GM23248 (cell line): ENCODE measurements at regions not wholly inside any gene's neighbourhood (a gene's known extent, or its start where the extent isn't known, plus 50 kb on each side); places are given as distances from the start of the nearest gene placed in this dataset.
"Not testable (repeated sequence)": the region's sequence is repeated elsewhere in the genome, so short reads cannot be mapped to it uniquely, and the experiment has no call there.

Source experiments
- DNase-seq: peaks from one replicate; pipeline ENCODE4 v3.0.0-alpha.2; 2015
- H2AFZ ChIP-seq: fragments of 200-600 bp; sonication (generic); 2 replicates; pipeline ENCODE4 v1.6.1; 2016; ENCODE audit warnings: antibody characterized with exemption
- H3F3A ChIP-seq: fragments of 200-600 bp; sonication (generic); 2 replicates; pipeline ENCODE4 v1.6.1; 2016; ENCODE audit warnings: mild to moderate bottlenecking, antibody characterized with exemption, mixed run types; ENCODE audit not compliant: insufficient read depth
- H3K27ac ChIP-seq: fragments of 200-600 bp; sonication (generic); 2 replicates; pipeline ENCODE4 v1.5.1; 2016; ENCODE audit warnings: mild to moderate bottlenecking
- H3K27me3 ChIP-seq: fragments of 200-600 bp; sonication (generic); replicated peaks from 2 replicates; pipeline ENCODE4 v1.6.1; 2016; ENCODE audit warnings: mild to moderate bottlenecking; ENCODE audit not compliant: insufficient read depth
- H3K36me3 ChIP-seq: fragments of 200-600 bp; sonication (generic); 2 replicates; pipeline ENCODE4 v1.6.1; 2016; ENCODE audit warnings: low read depth, mild to moderate bottlenecking
- H3K4me1 ChIP-seq: fragments of 200-600 bp; sonication (generic); 2 replicates; pipeline ENCODE4 v1.6.1; 2016; ENCODE audit warnings: mild to moderate bottlenecking; ENCODE audit not compliant: insufficient read depth
- H3K4me2 ChIP-seq: fragments of 200-600 bp; sonication (generic); one replicate; pipeline ENCODE4 v1.6.1; 2016; ENCODE audit warnings: mild to moderate bottlenecking; ENCODE audit not compliant: unreplicated experiment
- H3K4me3 ChIP-seq: fragments of 200-600 bp; sonication (generic); 2 replicates; pipeline ENCODE4 v1.5.1; 2016; ENCODE audit warnings: mild to moderate bottlenecking
- H3K79me2 ChIP-seq: fragments of 200-600 bp; sonication (generic); 2 replicates; pipeline ENCODE4 v1.6.1; 2016; ENCODE audit warnings: mild to moderate bottlenecking; ENCODE audit not compliant: insufficient read depth
- H3K9ac ChIP-seq: fragments of 200-600 bp; sonication (generic); 2 replicates; pipeline ENCODE4 v1.6.1; 2016; ENCODE audit warnings: mild to moderate bottlenecking
- H3K9me2 ChIP-seq: fragments of 200-600 bp; sonication (generic); 2 replicates; pipeline ENCODE4 v1.6.1; 2016; ENCODE audit warnings: mixed run types, mild to moderate bottlenecking, moderate library complexity; ENCODE audit not compliant: insufficient read depth
- H3K9me3 ChIP-seq: fragments of 200-600 bp; sonication (generic); one replicate; pipeline ENCODE4 v1.6.1; 2017; ENCODE audit warnings: low read depth
- H4K20me1 ChIP-seq: fragments of 200-600 bp; sonication (generic); 2 replicates; pipeline ENCODE4 v1.6.0; 2016; ENCODE audit not compliant: insufficient read depth
- EZH2 ChIP-seq: fragments of 200-600 bp; sonication (generic); IDR thresholded peaks from 2 replicates; pipeline ENCODE4 v1.6.1; 2018; ENCODE audit warnings: antibody characterized with exemption, mild to moderate bottlenecking; ENCODE audit not compliant: insufficient read depth, poor library complexity, severe bottlenecking
- EZH2phosphoT487 ChIP-seq: fragments of 200-600 bp; sonication (generic); IDR thresholded peaks from 2 replicates; pipeline ENCODE4 v1.6.1; 2018; ENCODE audit warnings: antibody characterized with exemption, moderate library complexity, mild to moderate bottlenecking, low read depth; ENCODE audit not compliant: insufficient read depth
- WGBS, 2 experiments: methylation state at CpG; one replicate each; pipeline ENCODE4 v1.1.6; 2015 to 2017; ENCODE audit warnings: low lambda C conversion rate in 2 of 2, low coverage in 1 of 2; ENCODE audit errors: missing lambda C conversion rate in 2 of 2; 5-methylcytosine and 5-hydroxymethylcytosine counted together
- in situ Hi-C: fragments of 300-500 bp; cut with MboI; formaldehyde crosslinking; loops from 2 replicates; pipeline ENCODE4 v1.15.0; 2020

DNA sequence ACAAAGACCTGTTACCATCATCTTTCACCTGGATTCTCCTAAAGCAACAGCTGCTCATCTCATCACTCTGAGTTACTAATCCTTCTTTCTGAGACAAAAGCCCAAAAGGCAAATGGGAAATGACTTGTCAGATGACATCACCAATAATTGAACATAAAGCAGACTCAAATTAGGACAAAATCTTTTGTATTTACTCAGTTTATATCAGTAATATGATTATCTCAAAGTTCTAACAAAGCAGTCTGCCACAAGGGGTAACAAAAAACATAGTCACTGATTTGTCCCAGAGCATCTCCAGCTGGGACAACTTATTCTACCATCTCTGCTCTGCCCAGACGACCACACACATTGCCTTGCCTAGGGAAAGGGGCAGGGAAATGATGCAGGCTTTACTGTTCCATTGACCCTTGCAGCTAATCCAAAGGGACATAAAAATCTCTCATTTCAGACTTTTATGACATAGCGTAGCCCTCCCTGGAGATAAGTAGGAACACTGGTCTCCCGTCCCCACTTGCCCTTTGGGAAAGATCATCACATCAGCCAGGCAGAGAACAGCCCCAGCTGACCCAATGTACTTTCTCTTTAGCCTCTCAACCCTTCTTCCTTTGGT lies 249.5 kb upstream of the PTGER4 start:
- H4K20me1 ChIP-seq: no peaks in the 10 kb centered on the region
- H3K4me3 ChIP-seq: no peak overlapping the region
- H3K9me2 ChIP-seq: no peaks in the 10 kb centered on the region
- no peaks in the 10 kb centered on the region for H3K4me1 ChIP-seq
- TF ChIP-seq EZH2phosphoT487 (no peak), EZH2 (no peak)
- no peaks in the 10 kb centered on the region for H3K36me3 ChIP-seq
- H3F3A ChIP-seq: no peaks in the 10 kb centered on the region
- in situ Hi-C loops: no loop called here
- H3K9me3 ChIP-seq: no peaks in the 10 kb centered on the region
- no peaks in the 10 kb centered on the region; the same call in 1 of the 2 replicates for H3K27me3 ChIP-seq
- no peak overlapping the region for H3K4me2 ChIP-seq
- 76 to 82% methylated on average over 3 of the region's 3 CpGs for WGBS, 2 experiments
- no peak for DNase-seq
- no peak overlapping the region for H2AFZ ChIP-seq
- no peak overlapping the region for H3K27ac ChIP-seq
- no peak overlapping the region for H3K9ac ChIP-seq
- no peaks in the 10 kb centered on the region for H3K79me2 ChIP-seq

DNA sequence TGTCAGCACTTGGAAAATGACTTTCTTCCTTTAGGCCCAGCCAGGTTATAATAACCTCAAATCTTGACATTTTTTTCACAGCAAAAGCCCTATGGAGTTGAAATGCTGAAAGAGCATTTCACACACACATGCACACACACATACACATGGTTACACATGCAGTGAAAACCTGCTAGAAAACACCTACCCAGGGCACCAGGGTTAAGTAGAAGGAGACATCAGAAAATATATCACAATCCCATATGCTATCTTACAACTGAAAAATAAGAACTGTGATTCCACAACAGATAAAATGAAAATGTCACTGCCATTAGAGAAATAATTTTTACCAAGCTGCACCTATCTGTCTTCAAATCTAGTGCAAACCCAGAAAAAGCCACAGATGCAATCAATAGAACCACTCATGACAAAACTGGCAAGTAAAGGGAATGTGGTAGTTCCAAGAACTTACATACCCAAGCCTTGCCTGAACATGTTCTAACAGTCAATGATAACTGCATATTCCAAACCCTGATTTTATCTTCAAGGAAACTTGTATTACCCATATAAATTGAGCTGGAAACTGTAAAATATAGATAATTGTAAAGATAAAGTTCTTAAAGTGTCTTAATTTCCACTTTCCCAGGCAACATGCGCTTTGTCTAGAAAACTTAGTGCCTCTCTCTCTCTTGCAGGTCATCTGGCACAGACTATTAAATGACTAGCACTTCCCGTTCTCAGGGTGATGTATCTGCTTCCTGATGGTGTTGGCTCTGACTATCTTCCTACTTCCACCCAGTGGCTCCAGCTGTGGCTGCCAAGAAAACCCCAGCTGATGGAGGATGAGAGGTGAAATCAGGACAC lies 250.2 kb upstream of the PTGER4 start:
- DNase-seq: peak; percentile 27
- in situ Hi-C loops: no loop called here
- Histone ChIP-seq H3K4me2 (no peak overlapping the region), H3K9me2 (no peaks in the 10 kb centered on the region), H2AFZ (no peak overlapping the region), H3K4me1 (no peaks in the 10 kb centered on the region), H3K27me3 (no peaks in the 10 kb centered on the region; the same call in 1 of the 2 replicates), H3K4me3 (no peak overlapping the region), H3K36me3 (no peaks in the 10 kb centered on the region), H3K9me3 (no peaks in the 10 kb centered on the region), H3K79me2 (no peaks in the 10 kb centered on the region), H3K9ac (no peak overlapping the region), H3F3A (no peaks in the 10 kb centered on the region), H3K27ac (no peak overlapping the region), H4K20me1 (no peaks in the 10 kb centered on the region)
- WGBS, 2 experiments: 57 to 63% methylated on average over 2 of the region's 2 CpGs
- TF ChIP-seq EZH2phosphoT487: no peak
- no peak for TF ChIP-seq EZH2

- no peak overlapping the region for H2AFZ ChIP-seq
- H3K4me1 ChIP-seq: no peaks in the 10 kb centered on the region
- 84% methylated on average over 4 of the region's 4 CpGs for WGBS, 2 experiments
- in situ Hi-C loops: no loop called here
- no peaks in the 10 kb centered on the region for H3F3A ChIP-seq
- TF ChIP-seq EZH2phosphoT487: no peak
- no peak for TF ChIP-seq EZH2
- DNase-seq: no peak
- H4K20me1 ChIP-seq: no peaks in the 10 kb centered on the region
- H3K27me3 ChIP-seq: no peaks in the 10 kb centered on the region; the same call in 1 of the 2 replicates
- no peak overlapping the region for H3K27ac ChIP-seq
- H3K4me2 ChIP-seq: no peak overlapping the region
- H3K36me3 ChIP-seq: no peaks in the 10 kb centered on the region
- no peak overlapping the region for H3K4me3 ChIP-seq
- no peak overlapping the region for H3K9ac ChIP-seq
- no peaks in the 10 kb centered on the region for H3K9me3 ChIP-seq
- no peaks in the 10 kb centered on the region for H3K9me2 ChIP-seq
- H3K79me2 ChIP-seq: no peaks in the 10 kb centered on the region
Observed at GRCh38 chr5:40428815-40429214, 250.9 kb upstream of the PTGER4 start.

DNA sequence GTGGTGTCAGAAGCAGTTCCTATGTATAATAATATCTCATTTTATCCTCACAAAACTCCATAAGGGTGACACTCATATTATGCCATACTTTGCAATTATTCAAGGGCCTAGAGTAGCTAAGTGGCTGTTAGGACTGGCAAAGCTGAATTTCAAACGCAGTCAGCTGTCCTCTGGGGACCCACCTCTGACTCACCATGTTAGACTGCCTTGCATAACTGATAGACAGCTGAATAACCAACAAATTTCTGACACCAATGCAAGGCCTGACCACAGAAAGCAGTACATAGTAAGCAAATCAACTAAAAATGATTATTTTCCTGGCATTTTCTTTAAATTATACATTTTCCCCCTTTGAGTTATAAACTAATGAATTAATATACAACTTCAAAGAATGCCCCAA lies 251.6 kb upstream of the PTGER4 start:
- no peak for TF ChIP-seq EZH2phosphoT487
- no peak for TF ChIP-seq EZH2

DNA sequence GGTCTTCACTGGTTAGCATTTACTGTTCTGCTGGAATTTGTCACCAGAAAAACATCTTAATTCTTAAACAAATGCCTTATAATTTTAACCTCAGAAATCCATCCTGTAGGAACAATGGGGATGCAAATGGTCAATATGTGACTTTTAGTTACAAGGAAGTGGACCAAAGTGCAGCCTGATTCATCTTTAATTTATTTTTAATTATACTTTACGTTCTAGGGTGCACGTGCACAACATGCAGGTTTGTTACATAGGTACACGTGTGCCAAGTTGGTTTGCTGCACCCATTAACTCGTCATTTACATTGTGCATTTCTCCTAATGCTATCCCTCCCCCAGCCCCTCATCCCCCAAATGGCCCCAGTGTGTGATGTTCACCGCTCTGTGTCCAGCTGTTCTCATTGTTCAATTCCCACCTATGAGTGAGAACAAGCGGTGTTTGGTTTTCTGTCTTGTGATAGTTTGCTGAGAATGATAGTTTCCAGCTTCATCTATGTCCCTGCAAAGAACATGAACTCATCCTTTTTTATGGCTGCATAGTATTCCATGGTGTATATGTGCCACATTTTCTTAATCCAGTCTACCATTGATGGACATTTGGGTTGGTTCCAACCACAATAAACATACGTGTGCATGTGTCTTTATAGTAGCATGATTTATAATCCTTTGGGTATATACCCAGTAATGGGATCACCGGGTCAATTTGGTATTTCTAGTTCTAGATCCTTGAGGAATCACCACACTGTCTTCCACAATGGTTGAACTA lies 262.5 kb upstream of the PTGER4 start:
- H3K9me3 ChIP-seq, H3K4me3 ChIP-seq, DNase-seq, H3K36me3 ChIP-seq, H3F3A ChIP-seq, in situ Hi-C loops, H3K9ac ChIP-seq, H2AFZ ChIP-seq, H3K79me2 ChIP-seq, H4K20me1 ChIP-seq, H3K27me3 ChIP-seq, H3K4me1 ChIP-seq, H3K9me2 ChIP-seq, H3K27ac ChIP-seq, H3K4me2 ChIP-seq: not testable (repeated sequence)
- 71 to 72% methylated on average over 8 of the region's 8 CpGs for WGBS, 2 experiments

More for the DNA sequence above, 251.6 kb upstream of the PTGER4 start:
- Histone ChIP-seq H3K9me2 (no peaks in the 10 kb centered on the region), H3K9ac (no peak overlapping the region), H3K4me1 (no peaks in the 10 kb centered on the region), H3F3A (no peaks in the 10 kb centered on the region), H3K27me3 (no peaks in the 10 kb centered on the region; the same call in 1 of the 2 replicates), H4K20me1 (no peaks in the 10 kb centered on the region), H3K27ac (no peak overlapping the region), H2AFZ (no peak overlapping the region), H3K79me2 (no peaks in the 10 kb centered on the region), H3K4me3 (no peak overlapping the region), H3K4me2 (no peak overlapping the region), H3K9me3 (no peaks in the 10 kb centered on the region), H3K36me3 (no peaks in the 10 kb centered on the region)
- 4 to 7% methylated on average over 1 of the region's 1 CpG for WGBS, 2 experiments
- in situ Hi-C loops: no loop called here
- DNase-seq: peak; percentile 69
